ENCODE measurements at regions not wholly inside any gene's neighbourhood (a gene's known extent, or its start where the extent isn't known, plus 50 kb on each side); places are given as distances from the start of the nearest gene placed in this dataset.

DNA sequence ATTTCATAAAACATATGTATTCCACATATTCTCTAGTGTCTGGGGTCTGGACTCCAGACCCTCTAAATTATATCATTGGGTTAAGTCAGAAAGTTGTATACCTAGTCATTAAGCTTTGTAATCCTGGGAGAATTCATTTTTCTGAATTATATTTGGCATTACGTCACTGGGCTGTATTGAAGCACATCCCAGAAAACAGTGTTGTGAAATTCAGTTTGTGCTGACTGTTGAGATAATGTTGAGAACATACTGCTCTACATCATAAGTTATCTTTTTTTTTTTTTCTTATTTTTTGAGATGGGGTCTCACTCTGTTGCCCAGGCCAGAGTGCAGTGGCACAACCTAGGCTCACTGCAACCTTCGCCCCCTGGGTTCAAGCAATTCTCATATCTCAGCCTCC, 153.1 kb upstream of the STT3B start:
- DNase-seq (ENCODE audit: low read depth): no peak
- H3K4me3 ChIP-seq (ENCODE audit: control insufficient read depth, low read depth, low read length): no peak overlapping the region
- TF ChIP-seq CTCF (IDR thresholded peaks at IDR 0.05; ENCODE audit: control insufficient read depth, insufficient read depth, low read depth, low read length, missing control alignments): no peak

DNA sequence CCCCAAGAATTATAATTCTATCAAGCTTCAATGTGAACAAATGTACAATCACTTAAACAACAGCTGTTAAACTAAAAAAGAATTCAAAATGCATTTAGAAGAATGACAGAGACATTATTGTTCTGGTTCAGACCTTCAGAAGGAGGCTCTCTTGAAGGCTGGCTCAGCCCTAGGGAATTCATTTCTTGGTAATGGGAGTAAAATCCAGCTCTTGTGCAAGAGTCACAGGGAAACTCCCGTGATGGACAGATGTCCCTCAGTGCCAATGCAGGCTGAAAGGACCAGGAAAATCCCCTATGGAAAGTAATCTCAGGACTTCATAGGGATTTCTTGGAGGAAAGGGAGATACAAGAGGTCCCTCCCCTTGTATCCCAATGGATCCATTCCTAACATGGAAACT, 149.9 kb upstream of the STT3B start:
- H3K4me3 ChIP-seq (ENCODE audit: control insufficient read depth, low read depth, low read length): no peak overlapping the region
- TF ChIP-seq CTCF (IDR thresholded peaks at IDR 0.05; ENCODE audit: control insufficient read depth, insufficient read depth, low read depth, low read length, missing control alignments): no peak
- DNase-seq (ENCODE audit: low read depth): no peak

GRCh38 chr3:31384117-31384516, 148.6 kb upstream of the STT3B start:
- no peak for TF ChIP-seq CTCF (IDR thresholded peaks at IDR 0.05; ENCODE audit: control insufficient read depth, insufficient read depth, low read depth, low read length, missing control alignments)
- H3K4me3 ChIP-seq (ENCODE audit: control insufficient read depth, low read depth, low read length): no peak overlapping the region
- DNase-seq (ENCODE audit: low read depth): no peak

DNA sequence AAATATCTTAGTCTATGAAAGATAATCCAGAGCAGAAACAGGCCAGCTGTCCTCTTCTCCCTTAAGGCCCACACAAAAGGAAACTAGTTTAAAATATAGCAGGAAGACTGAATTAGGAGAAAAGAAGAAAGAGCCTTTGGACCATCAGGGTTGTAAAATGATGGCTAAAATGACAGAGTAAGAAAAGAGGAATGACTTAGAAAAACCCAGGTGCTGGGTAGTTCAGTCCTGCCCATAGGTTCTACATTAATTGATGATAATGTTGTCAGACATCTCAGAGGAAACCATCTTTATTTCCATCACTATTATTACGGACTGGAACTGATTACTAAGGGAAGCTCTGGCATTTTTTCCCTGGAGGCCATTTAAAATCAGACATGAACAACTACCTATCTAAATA, 142.8 kb upstream of the STT3B start:
- no peak for TF ChIP-seq CTCF (IDR thresholded peaks at IDR 0.05; ENCODE audit: control insufficient read depth, insufficient read depth, low read depth, low read length, missing control alignments)
- no peak overlapping the region for H3K4me3 ChIP-seq (ENCODE audit: control insufficient read depth, low read depth, low read length)
- no peak for DNase-seq (ENCODE audit: low read depth)

DNA sequence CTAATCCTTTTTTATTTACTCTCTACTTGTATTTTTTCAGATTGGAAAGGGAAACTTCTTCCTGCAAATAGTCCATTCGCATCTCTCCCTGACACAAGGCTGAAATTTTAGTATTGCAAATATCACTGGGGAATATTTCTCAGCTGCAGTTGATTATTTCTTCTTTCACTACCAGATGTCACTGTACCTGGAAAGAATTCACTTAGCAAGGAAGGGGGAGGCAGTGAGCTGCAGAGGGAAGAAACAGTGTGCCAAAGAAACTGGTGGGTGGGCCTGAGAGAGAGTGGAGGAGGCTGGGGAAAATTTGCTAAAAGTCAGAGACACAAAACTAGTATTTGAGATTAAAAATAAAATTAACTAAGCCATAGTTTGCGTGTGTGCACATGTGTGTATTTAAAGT, 142.3 kb upstream of the STT3B start:
- no peak for DNase-seq (ENCODE audit: low read depth)
- no peak for TF ChIP-seq CTCF (IDR thresholded peaks at IDR 0.05; ENCODE audit: control insufficient read depth, insufficient read depth, low read depth, low read length, missing control alignments)
- no peak overlapping the region for H3K4me3 ChIP-seq (ENCODE audit: control insufficient read depth, low read depth, low read length)

DNA sequence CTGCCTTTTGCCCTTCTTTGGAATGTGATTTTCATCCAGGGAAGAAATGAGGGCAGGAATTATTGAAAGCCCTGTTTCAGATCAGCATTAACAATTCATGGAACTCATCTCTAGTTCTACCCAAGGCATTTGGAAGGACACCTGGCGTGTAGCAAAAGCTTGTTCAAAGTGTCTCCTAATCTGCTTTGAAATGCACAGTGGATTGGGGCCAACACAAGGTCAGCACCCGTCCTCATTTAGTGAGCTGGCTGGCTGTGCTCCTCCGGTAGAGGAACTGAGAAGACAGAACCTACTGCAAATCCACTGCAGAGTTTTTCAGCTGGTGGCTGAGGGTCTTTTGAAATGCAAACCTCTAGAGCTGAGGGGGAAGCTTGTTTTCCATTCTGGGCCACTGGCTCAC, 141.6 kb upstream of the STT3B start:
- H3K4me3 ChIP-seq (ENCODE audit: control insufficient read depth, low read depth, low read length): no peak overlapping the region
- no peak for TF ChIP-seq CTCF (IDR thresholded peaks at IDR 0.05; ENCODE audit: control insufficient read depth, insufficient read depth, low read depth, low read length, missing control alignments)
- DNase-seq (ENCODE audit: low read depth): no peak

GRCh38 chr3:31392568-31392967, 140.2 kb upstream of the STT3B start:
- TF ChIP-seq CTCF (IDR thresholded peaks at IDR 0.05; ENCODE audit: control insufficient read depth, insufficient read depth, low read depth, low read length, missing control alignments): no peak
- no peak overlapping the region for H3K4me3 ChIP-seq (ENCODE audit: control insufficient read depth, low read depth, low read length)
- no peak for DNase-seq (ENCODE audit: low read depth)
